ENCODE measurements at regions not wholly inside any gene's neighbourhood (a gene's known extent, or its start where the extent isn't known, plus 50 kb on each side); places are given as distances from the start of the nearest gene placed in this dataset.
A peak's percentile ranks its signal among the peaks of the same experiment; 100 is the strongest.

GRCh38 chr10:88041243-88042159, 178.1 kb downstream of the PTEN start:
- no peak for FAIRE-seq

GRCh38 chr10:88042160-88043100, 179.0 kb downstream of the PTEN start:
- Histone ChIP-seq H3K4me3 (ENCODE audit: low read depth, low read length) (no peak overlapping the region), H3K27me3 (ENCODE audit: control insufficient read depth, insufficient read depth, low read length) (no peaks in the 10 kb centered on the region), H3K36me3 (ENCODE audit: control insufficient read depth, insufficient read depth, low read length) (no peaks in the 10 kb centered on the region)
- DNase-seq (ENCODE audit: low read depth) (peak; percentile 98), FAIRE-seq (peak; percentile 98)
- no peak for TF ChIP-seq CTCF (IDR thresholded peaks at IDR 0.05; ENCODE audit: insufficient read depth, low read length, severe bottlenecking)

More at GRCh38 chr10:88041243-88042159, 178.1 kb downstream of the PTEN start:
- Histone ChIP-seq H3K36me3 (ENCODE audit: control insufficient read depth, insufficient read depth, low read length) (no peaks in the 10 kb centered on the region), H3K4me3 (ENCODE audit: low read depth, low read length) (no peak overlapping the region), H3K27me3 (ENCODE audit: control insufficient read depth, insufficient read depth, low read length) (no peaks in the 10 kb centered on the region)
- DNase-seq (ENCODE audit: low read depth) = peak; percentile 47
- no peak for TF ChIP-seq CTCF (IDR thresholded peaks at IDR 0.05; ENCODE audit: insufficient read depth, low read length, severe bottlenecking)

- FAIRE-seq (no peak), DNase-seq (ENCODE audit: low read depth) (no peak)
- Histone ChIP-seq H3K27me3 (ENCODE audit: control insufficient read depth, insufficient read depth, low read length) (no peaks in the 10 kb centered on the region), H3K36me3 (ENCODE audit: control insufficient read depth, insufficient read depth, low read length) (no peaks in the 10 kb centered on the region), H3K4me3 (ENCODE audit: low read depth, low read length) (no peak overlapping the region)
- TF ChIP-seq CTCF (IDR thresholded peaks at IDR 0.05; ENCODE audit: insufficient read depth, low read length, severe bottlenecking) = no peak
Observed at GRCh38 chr10:88045096-88045495, 181.7 kb downstream of the PTEN start.

GRCh38 chr10:88045656-88046415, 182.4 kb downstream of the PTEN start:
- Histone ChIP-seq H3K4me3 (ENCODE audit: low read depth, low read length) (no peak overlapping the region), H3K36me3 (ENCODE audit: control insufficient read depth, insufficient read depth, low read length) (no peaks in the 10 kb centered on the region), H3K27me3 (ENCODE audit: control insufficient read depth, insufficient read depth, low read length) (no peaks in the 10 kb centered on the region)
- TF ChIP-seq CTCF (IDR thresholded peaks at IDR 0.05; ENCODE audit: insufficient read depth, low read length, severe bottlenecking) = no peak
- DNase-seq (ENCODE audit: low read depth) = no peak
- FAIRE-seq = no peak

GRCh38 chr10:88047579-88047978, 184.2 kb downstream of the PTEN start:
- Histone ChIP-seq H3K36me3 (ENCODE audit: control insufficient read depth, insufficient read depth, low read length) (no peaks in the 10 kb centered on the region), H3K27me3 (ENCODE audit: control insufficient read depth, insufficient read depth, low read length) (no peaks in the 10 kb centered on the region), H3K4me3 (ENCODE audit: low read depth, low read length) (no peak overlapping the region)
- no peak for TF ChIP-seq CTCF (IDR thresholded peaks at IDR 0.05; ENCODE audit: insufficient read depth, low read length, severe bottlenecking)
- no peak for FAIRE-seq
- DNase-seq (ENCODE audit: low read depth) = no peak
